GM12872 (cell line): ENCODE measurements at regions not wholly inside any gene's neighbourhood (a gene's known extent, or its start where the extent isn't known, plus 50 kb on each side); places are given as distances from the start of the nearest gene placed in this dataset.

Source experiments
- CTCF ChIP-seq: IDR thresholded peaks from 3 replicates; pipeline ENCODE4 v1.5.1; 2011; ENCODE audit warnings: low read depth, mild to moderate bottlenecking, low read length, moderate library complexity; ENCODE audit not compliant: insufficient read depth

DNA sequence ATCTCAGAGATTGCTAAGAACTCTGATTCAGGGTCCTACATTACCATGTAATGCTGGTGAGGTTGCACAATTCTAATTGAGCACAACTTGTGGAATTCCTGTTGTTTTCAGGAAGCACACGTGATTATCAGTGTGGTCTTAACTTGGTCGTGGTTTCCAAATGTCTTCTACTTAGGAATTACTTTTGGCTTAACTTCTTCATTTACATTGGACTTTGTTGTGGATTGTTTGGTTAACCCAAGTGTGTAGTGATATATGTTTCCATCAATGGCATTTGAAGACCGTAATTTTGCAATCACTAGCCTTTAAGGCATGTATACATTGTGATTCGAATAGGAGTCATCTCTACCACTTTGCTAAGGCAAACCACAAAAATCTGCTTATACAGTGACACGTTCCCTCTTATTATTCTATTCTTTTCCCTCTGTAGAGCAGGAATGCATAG, 373.3 kb downstream of the IRS1 start:
- TF ChIP-seq CTCF = no peak

GRCh38 chr2:226424971-226425370, 374.6 kb downstream of the IRS1 start:
- no peak for TF ChIP-seq CTCF

- no peak for TF ChIP-seq CTCF
Measured at GRCh38 chr2:226423498-226423960, 376.1 kb downstream of the IRS1 start.

- TF ChIP-seq CTCF = no peak
Measured at GRCh38 chr2:226420646-226421045, 379.0 kb downstream of the IRS1 start.

GRCh38 chr2:226418521-226418920, 381.1 kb downstream of the IRS1 start:
- no peak for TF ChIP-seq CTCF

DNA sequence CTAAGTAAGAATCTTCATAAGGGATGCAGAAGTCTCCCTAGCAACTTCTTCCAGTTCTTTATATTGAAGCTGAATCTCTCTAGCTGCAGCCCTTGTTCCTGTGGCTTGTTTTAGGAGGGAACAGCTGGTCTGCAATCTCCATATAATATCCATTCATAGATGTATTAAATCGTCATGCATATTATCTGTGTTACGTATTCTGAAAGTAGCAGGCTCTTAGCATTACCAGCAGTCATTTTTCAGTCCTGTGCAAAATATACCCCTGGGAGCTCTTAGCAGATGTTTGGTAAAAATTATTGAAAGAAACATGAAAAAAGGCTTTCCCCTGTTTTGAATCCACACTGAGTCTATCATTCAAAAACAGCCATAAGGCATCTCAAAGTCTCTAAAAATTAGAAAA, 385.3 kb downstream of the IRS1 start:
- no peak for TF ChIP-seq CTCF

DNA sequence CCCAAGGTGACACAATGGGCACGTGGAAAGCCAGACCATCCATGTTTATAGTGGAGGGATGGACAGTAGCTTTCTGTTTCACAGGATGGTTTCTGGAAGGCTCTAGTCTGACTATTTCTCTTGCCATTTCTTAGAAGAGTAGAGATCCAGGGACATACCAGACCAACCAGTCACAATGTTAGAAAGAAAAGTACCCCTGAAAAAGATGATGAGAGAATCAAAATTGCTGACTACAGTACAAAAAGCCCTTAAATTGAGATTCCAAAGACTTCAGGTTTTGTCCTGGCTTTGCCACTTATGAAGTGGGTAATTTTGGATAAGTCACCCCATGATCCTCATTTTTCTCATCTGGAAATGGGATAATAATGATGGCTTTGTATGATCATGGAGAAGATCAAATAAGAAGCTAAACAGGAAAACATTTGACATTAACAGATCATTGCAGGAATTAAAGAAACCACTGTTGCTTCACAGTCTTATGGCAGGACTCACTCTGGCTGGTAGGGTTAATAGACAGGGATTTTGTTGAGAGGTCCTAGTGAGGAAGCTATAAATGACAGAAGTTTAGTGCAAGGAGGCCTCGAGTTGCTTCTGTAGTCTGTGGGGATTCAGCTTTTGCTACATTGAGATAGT, 386.0 kb downstream of the IRS1 start:
- TF ChIP-seq CTCF = no peak
